HG02623 (cell line): ENCODE measurements at regions not wholly inside any gene's neighbourhood (a gene's known extent, or its start where the extent isn't known, plus 50 kb on each side); places are given as distances from the start of the nearest gene placed in this dataset.
"Not testable (repeated sequence)": the region's sequence is repeated elsewhere in the genome, so short reads cannot be mapped to it uniquely, and the experiment has no call there.

Experiments used
- ATAC-seq: cut with Tn5 transposase; IDR thresholded peaks from one replicate; pipeline ENCODE4 v1.9.1; 2021; ENCODE audit warnings: moderate library complexity; ENCODE audit not compliant: unreplicated experiment

GRCh38 chr4:187046471-187046870 lies 322.8 kb upstream of the FAT1 start:
- no peak for ATAC-seq

DNA sequence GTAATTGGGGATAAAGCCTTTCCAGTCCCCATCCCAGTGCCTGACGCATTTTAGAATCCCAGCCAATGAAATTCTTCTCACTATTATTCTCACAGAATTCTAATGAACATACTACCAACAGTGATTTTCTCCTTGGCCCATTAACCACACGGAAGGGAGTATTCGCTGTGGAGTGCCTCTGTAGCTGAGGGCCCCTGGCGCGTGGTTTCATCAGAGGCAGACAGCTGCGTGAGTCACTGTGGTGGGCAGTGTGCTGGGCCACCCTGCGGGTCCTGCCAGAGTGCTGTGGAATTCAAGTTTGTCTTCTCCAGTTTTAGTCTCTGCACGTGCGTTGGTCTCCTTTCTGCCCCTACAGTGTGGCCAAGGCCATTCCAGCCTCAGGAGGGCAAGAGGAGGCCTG lies 335.4 kb upstream of the FAT1 start:
- ATAC-seq = no peak

- no peak for ATAC-seq
Observed at GRCh38 chr4:187059895-187060294, 336.2 kb upstream of the FAT1 start.

- ATAC-seq = no peak
Observed at GRCh38 chr4:187060551-187060950, 336.9 kb upstream of the FAT1 start.

GRCh38 chr4:187063251-187063650 lies 339.6 kb upstream of the FAT1 start:
- no peak for ATAC-seq

DNA sequence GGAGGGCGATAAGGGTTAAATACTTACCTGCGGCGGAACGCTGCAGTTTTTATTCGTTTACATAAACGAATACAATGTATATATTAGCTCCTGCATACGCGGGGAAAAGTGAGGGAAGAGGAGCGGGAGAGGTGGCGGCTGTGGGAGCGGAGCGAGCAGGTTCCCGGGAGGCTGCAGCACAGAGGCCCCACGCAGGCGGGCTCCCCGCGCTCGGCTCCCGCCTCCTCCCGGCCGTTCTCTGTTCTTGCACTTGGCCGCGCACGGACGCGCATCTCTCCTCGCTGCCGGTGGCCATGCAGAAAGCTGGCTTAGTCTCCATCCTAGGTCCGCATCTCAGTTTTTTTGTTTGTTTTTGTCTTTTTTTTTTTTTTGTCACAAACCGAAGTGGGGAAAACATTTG lies 340.4 kb upstream of the FAT1 start:
- ATAC-seq = no peak

GRCh38 chr4:187065396-187065795 lies 341.7 kb upstream of the FAT1 start:
- ATAC-seq = no peak

DNA sequence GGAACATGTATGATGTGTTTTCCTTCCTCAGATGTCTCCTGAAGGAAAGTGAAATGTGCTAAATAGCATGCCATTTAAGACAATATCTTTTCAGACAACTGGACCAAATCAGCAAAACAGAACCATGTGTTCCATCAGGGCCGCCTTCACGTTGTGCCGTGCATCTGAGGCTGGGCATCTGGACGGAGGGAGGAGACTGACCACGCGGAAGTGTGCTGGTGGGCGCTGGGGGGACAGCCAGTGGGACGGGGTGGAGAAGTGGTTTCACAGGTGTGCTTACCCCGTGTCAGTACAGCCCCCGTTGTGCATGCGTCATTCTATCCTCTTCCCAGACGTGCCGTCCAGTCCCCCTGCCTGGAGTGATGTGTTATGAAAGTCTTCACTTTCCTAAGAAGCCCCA lies 342.1 kb upstream of the FAT1 start:
- no peak for ATAC-seq

DNA sequence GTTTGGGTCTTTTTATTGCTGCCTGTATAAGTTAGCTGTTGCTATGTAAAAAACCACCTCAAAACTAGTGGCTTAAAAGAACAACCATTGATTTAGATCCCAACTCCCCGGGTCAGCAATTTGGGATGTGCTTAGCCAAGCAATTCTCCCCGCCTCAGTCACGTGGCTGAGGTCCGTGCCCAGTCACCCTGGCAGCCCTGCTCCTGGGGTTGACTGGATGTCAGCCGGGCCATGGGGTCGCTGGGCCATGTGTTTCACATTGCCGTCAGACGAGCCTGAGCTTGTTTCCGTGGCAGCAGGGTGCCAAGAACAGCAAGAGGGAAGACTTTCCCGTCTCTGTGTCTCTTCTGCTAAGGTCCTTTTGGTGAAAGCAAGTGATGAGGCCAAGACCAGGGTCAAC lies 345.7 kb upstream of the FAT1 start:
- ATAC-seq = no peak

GRCh38 chr4:187070158-187070557 lies 346.5 kb upstream of the FAT1 start:
- ATAC-seq = no peak

DNA sequence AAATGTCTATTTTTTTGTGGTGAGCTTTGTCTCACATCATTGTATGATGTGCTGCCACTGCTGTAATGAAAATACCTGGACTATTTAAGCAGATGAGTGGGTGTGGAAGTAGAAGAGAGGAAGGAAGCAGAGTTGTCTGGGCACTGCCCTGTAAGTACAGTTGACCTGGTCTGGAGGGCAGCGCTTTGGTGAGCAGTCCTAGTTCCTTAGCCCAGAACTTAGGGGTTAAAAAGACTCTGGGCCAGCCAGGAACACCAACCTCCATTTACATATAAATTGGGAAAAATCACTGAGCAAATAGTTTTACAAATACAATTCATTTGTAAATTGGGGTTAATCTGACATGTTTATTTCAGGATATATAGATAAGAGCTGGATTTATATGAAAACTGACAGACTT lies 347.1 kb upstream of the FAT1 start:
- no peak for ATAC-seq

DNA sequence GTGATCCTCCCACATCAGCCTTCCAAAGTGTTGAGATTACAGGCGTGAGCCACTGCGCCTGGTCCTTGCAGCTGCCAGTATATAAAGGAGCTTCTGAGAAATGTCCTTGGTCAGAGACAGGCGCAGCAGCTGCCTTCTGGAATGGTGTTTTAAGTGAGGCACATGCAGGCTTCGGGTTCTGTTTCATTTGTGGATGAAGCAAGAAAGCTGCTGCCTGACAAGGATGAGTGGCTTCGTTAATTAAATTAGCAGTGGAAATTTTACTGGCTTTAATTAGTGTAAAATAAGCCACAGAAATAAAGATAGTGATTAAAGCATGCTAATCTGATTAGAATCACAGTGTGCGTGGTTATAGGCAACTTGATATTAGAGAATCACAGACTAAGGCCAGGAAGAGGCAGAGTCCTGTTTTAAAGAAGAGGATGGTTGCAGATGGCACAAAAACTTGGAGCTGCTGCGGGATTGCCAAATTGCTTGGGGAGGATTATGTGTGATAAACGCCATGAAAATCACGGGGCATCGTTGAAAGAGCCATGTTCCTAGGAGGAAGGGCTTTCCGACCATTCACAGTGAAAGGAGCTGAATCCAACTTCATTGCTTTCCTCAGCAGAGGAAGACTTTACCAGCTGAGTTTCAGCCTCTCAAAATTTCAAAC lies 348.4 kb upstream of the FAT1 start:
- no peak for ATAC-seq

- ATAC-seq = no peak
Observed at GRCh38 chr4:187073820-187074219, 350.2 kb upstream of the FAT1 start.

DNA sequence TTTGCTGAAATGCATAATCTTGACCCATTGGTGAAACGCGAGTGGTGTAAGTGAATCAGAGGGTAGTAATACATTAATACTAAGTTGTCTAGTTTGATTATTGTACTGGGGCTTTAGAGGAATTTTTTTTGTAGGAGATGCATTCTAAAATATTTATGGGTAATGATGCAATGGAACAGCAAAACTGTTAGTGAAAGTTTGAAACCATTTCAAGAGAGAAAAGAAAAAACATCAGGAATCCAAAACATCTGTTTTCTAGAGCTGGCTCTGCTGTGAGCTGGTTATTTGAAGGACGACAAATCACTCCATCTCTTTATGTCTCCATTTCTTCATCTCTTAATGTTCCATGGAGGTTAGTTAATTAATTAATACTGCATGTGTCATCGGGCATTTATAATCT lies 351.9 kb upstream of the FAT1 start:
- no peak for ATAC-seq

DNA sequence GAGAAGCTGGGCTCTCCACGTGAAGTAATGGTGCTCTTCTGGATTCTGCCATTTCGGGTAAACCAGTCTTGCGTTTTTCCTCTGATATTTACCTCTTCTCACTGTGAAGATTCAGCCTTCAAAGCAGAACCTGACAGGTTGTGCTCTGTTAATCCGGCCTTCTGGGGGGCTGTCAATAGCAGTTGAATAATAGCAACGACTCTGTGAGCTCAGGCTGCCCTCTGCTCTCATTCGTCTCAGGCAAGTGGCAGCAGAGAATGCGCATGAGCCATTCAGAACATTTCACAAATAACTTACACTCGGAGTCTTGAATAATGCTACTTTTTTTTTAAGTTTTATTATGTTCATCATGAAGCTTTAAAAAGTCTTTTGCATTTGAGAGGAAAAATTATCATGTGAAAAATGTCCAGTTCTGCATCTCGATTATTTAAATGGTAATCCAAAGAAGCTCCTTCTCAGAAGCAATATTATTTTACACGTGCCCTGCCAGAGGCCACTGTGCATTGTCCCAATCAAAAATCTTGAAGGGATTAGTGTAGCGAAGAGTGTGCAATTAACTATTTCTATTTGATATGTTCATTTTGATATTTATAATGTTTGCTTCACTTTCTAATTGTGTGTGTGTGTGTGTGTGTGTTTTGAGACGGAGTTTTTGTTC lies 354.2 kb upstream of the FAT1 start:
- ATAC-seq = no peak

DNA sequence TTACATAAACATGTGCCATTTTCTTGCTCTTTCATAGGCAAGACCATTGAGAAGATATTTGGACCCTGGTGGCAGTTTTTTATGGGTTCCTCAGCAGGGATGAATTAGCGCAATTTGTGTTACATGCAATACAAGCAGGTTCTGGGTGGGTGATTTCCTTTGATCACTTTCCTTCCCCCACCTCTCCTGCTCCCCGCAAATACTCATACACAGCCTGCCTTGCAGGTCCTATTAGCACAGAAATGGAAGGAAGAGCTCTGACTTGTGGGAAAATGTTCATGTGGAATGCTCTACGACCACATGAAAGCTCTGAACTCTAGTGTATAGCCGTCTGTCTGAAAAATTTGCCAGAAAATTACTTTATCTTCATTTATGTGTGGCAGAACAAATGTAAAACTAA lies 361.0 kb upstream of the FAT1 start:
- no peak for ATAC-seq

- no peak for ATAC-seq
Observed at GRCh38 chr4:187085339-187085738, 361.7 kb upstream of the FAT1 start.

DNA sequence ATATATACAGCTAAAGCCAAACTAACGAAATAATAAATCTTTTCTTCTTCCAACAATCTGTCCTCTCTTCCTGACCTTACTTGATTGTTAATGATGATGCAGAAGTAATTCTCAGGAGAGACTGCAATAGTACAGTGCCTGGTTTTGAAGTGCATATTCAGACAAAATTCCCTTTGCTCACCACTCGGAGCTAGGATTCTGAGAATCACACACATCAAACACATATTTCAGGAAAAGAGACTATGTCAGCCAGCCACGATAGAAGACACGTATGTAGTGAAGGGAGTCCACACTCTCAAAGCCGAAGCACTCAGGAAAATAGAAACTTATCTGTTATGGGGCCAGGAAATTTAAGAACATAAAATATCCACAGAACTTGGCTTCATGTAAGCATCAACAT lies 362.5 kb upstream of the FAT1 start:
- no peak for ATAC-seq

- no peak for ATAC-seq
Observed at GRCh38 chr4:187088070-187088799, 364.6 kb upstream of the FAT1 start.

GRCh38 chr4:187090401-187090800 lies 366.7 kb upstream of the FAT1 start:
- no peak for ATAC-seq

DNA sequence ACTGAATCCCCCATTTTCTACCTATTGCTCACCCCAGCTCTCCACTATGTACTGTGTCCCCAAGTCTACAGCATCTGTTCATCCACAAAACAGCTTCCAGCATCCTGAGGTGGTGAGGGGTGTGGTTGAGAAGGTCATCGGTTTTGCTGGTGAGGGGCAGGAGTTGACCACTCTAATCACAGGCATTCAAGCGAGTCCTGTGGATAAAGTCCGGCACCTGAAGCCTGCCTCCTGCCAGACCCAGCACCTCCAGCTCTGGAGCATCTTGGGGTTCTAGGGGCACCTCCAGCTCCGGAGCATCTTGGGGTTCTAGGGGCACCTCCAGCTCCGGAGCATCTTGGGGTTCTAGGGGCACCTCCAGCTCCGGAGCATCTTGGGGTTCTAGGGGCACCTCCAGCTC lies 367.2 kb upstream of the FAT1 start:
- not testable (repeated sequence) for ATAC-seq

DNA sequence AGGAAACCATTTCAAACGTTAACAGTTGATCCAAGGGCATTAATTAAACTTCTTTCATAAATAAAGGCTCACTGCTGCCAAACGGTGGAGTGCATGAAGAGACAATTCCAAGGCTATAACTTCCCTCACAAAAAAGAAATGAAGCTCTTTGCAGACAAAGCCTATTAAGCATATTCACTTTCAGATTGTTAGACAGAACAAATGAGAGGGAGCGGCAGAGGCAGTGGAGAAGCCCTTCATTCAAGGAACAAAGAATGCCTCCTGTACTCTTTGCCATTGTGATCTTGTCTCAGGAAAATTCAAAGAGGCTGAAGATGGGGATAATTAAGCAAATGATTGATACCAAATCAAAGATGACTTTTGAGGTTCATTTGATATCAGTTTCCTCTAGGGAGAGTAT lies 370.5 kb upstream of the FAT1 start:
- no peak for ATAC-seq
